ENCODE measurements at regions not wholly inside any gene's neighbourhood (a gene's known extent, or its start where the extent isn't known, plus 50 kb on each side); places are given as distances from the start of the nearest gene placed in this dataset.

DNA sequence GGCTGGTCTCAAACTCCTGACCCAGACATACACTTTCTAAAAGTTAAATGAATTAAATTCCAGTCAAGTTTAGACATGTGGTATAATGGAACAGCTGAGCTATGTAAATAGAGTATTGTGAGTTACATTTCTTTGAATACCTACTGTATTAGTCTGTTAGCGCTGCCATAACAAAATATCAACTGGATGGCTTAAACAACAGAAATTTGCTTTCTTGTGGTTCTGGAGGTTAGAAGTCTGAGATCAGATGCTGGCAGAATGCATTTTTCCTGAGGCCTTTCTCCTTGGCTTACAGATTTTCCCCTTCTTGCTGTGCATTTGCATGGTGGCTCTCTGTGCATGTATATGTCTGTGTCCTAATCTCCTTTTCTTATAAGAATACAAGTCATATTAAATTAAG, 101.5 kb upstream of the TGFBR2 start:
- Mint-ChIP-seq H3K36me3 (ENCODE audit: low read depth) (no peaks in the 10 kb centered on the region), H3K27me3 (ENCODE audit: low read depth, poor library complexity) (peaks cover 3% of the 10 kb centered on the region)

DNA sequence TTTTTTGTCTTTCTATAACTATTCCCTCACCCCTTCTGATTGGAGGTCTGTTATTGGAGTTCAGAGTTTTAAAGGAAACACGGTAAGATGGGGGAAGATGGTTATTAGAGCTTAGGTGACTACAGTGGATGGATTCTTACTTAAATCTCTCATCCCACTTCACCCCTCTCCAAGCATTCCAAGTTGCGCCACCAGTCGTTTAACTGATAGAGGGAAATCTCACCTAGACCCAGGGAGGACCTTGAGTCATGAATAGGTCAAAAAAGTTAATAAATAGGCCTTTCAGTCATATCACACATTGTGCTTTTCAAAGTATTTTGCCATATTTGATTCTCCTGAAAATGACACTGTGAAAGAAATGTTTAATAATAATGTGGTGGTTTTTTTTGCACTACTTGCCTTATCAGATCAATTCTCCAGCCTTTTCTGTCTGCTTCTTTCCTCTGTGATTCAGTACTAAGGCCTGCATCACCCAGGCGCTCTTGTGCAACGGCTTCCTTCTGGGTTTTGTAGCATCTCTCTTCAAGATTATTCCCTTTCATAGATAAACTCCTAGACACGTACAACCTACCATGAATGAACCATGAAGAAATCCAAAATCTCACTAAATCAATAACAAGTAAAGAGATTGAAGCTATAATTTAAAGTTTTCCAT, 100.4 kb upstream of the TGFBR2 start:
- TF ChIP-seq, protein P1, sequence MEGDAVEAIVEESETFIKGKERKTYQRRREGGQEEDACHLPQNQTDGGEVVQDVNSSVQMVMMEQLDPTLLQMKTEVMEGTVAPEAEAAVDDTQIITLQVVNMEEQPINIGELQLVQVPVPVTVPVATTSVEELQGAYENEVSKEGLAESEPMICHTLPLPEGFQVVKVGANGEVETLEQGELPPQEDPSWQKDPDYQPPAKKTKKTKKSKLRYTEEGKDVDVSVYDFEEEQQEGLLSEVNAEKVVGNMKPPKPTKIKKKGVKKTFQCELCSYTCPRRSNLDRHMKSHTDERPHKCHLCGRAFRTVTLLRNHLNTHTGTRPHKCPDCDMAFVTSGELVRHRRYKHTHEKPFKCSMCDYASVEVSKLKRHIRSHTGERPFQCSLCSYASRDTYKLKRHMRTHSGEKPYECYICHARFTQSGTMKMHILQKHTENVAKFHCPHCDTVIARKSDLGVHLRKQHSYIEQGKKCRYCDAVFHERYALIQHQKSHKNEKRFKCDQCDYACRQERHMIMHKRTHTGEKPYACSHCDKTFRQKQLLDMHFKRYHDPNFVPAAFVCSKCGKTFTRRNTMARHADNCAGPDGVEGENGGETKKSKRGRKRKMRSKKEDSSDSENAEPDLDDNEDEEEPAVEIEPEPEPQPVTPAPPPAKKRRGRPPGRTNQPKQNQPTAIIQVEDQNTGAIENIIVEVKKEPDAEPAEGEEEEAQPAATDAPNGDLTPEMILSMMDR (IDR thresholded peaks at IDR 0.05): no peak
- H3K36me3 Mint-ChIP-seq (ENCODE audit: low read depth): no peaks in the 10 kb centered on the region
- H3K9me3 Mint-ChIP-seq: no peaks in the 10 kb centered on the region
- peaks cover 3% of the 10 kb centered on the region for H3K27me3 Mint-ChIP-seq (ENCODE audit: low read depth, poor library complexity)
- no peak overlapping the region for H3K4me3 Mint-ChIP-seq
- peaks cover under 1% of the 10 kb centered on the region for H3K4me1 Mint-ChIP-seq
- no peak overlapping the region for H3K27ac Mint-ChIP-seq
- no peak for DNase-seq

More for the DNA sequence above, 101.5 kb upstream of the TGFBR2 start:
- Mint-ChIP-seq H3K4me1 (peaks cover 9% of the 10 kb centered on the region), H3K9me3 (no peaks in the 10 kb centered on the region), H3K4me3 (no peak overlapping the region), H3K27ac (no peak overlapping the region)
- no peak for DNase-seq
- TF ChIP-seq, protein P1 (IDR thresholded peaks at IDR 0.05): no peak

DNA sequence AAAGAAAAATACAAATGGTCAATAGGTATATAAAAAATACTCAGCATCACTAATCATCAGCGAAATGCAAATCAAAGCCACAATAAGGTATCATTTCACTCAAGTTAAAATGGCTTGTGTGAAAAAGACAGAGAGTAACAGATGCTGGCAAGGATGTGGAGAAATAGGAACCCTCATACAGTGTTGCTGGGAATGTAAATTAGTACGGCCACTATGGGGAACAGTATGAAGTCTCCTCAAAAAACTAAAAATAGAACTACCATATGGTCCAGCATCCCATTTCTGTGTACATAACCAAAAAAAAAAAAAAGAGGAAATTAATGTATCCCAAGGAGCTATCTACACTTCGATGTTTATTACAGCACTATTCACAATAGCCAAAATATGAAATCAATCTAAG, 98.1 kb upstream of the TGFBR2 start:
- Mint-ChIP-seq H3K9me3 (no peaks in the 10 kb centered on the region), H3K4me3 (no peak overlapping the region), H3K4me1 (no peaks in the 10 kb centered on the region), H3K27ac (no peak overlapping the region), H3K36me3 (ENCODE audit: low read depth) (no peaks in the 10 kb centered on the region), H3K27me3 (ENCODE audit: low read depth, poor library complexity) (peaks cover 3% of the 10 kb centered on the region)
- TF ChIP-seq, protein P1 (IDR thresholded peaks at IDR 0.05): no peak
- no peak for DNase-seq

DNA sequence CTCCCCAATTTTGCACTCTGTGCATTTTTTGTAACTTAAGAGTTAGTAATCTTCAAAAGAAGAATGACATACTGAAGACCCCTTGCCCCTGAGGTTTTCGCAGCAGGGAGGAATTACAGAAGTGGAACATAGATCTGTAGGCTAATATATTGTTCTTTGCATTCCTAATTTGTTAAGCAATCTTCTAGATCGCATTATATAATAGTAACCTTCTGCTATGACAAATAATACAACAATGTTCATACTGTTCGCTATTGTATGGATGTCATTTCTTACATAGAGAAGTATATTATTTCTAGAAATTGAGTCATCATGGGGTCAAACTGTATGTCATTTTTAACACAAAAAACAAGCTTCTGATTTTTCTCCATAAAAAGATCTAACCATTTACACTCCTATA, 95.8 kb upstream of the TGFBR2 start:
- no peak overlapping the region for H3K27ac Mint-ChIP-seq
- H3K4me1 Mint-ChIP-seq: no peaks in the 10 kb centered on the region
- no peak overlapping the region for H3K4me3 Mint-ChIP-seq
- TF ChIP-seq, protein P1 (IDR thresholded peaks at IDR 0.05): no peak
- no peaks in the 10 kb centered on the region for H3K9me3 Mint-ChIP-seq
- DNase-seq: no peak
- no peaks in the 10 kb centered on the region for H3K36me3 Mint-ChIP-seq (ENCODE audit: low read depth)
- no peaks in the 10 kb centered on the region for H3K27me3 Mint-ChIP-seq (ENCODE audit: low read depth, poor library complexity)

DNA sequence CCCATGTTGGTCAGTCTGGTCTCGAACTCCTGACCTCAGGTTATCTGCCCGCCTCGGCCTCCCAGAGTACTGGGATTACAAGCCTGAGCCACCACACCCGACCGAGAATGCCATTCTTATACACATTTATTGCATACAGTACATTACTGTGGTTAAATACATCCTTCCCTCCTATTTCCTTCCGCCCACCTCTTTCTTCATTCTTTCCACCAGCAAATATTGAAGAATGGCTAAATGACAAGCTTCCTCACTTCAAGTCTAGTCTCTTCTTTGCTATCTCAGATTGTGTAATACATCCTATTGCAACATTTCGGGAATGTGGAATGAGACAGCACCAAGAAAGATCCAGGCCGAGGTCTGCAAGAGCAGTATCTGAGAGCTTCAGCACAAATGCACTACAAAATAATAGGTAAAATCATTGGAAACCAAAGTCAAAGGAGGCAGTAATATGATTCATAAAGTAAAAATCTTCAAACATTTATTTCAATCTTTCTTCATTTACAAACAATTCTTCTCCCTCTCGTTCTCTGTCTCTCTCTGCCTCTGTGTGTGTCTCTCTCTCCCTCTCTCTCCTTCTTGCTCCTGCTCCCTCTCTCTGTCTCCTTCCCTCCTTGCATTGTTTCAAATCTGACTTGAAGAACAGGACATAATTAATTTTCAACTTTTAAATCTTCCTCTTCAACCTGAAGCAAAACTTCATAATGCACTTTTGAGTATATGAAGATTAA, 94.7 kb upstream of the TGFBR2 start:
- no peaks in the 10 kb centered on the region for H3K36me3 Mint-ChIP-seq (ENCODE audit: low read depth)
- no peaks in the 10 kb centered on the region for H3K27me3 Mint-ChIP-seq (ENCODE audit: low read depth, poor library complexity)
- TF ChIP-seq, protein P1 (IDR thresholded peaks at IDR 0.05): no peak
- H3K27ac Mint-ChIP-seq: no peak overlapping the region
- H3K9me3 Mint-ChIP-seq: no peaks in the 10 kb centered on the region
- no peak for DNase-seq
- no peak overlapping the region for H3K4me3 Mint-ChIP-seq
- H3K4me1 Mint-ChIP-seq: no peaks in the 10 kb centered on the region

DNA sequence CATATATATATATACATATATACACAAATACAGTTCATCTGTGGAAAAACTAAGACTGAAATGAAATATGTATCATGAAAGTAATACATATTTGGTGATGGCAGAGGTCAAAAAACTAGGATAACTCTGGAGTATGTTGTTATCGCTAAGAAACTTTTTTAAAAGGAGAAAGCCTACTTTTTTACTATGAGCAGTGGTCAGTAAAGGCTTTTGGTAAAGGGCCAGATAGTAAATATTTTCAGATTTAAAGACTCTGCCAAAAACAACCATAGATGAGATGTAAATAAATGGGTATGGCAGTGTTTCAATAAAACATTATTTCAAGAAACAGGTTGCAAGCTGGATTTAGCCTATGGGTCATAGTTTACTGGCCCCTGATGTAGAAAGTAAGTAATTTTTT, 93.8 kb upstream of the TGFBR2 start:
- TF ChIP-seq, protein P1 (IDR thresholded peaks at IDR 0.05): no peak
- peaks cover 2% of the 10 kb centered on the region for H3K27me3 Mint-ChIP-seq (ENCODE audit: low read depth, poor library complexity)
- H3K27ac Mint-ChIP-seq: no peak overlapping the region
- no peak overlapping the region for H3K4me3 Mint-ChIP-seq
- H3K4me1 Mint-ChIP-seq: no peaks in the 10 kb centered on the region
- no peak for DNase-seq
- no peaks in the 10 kb centered on the region for H3K36me3 Mint-ChIP-seq (ENCODE audit: low read depth)
- no peaks in the 10 kb centered on the region for H3K9me3 Mint-ChIP-seq
